ENCODE measurements at regions not wholly inside any gene's neighbourhood (a gene's known extent, or its start where the extent isn't known, plus 50 kb on each side); places are given as distances from the start of the nearest gene placed in this dataset.

GRCh38 chr4:188821500-188821899 lies 682.3 kb downstream of the TRIML1 start:
- TF ChIP-seq CTCF (IDR thresholded peaks at IDR 0.05; ENCODE audit: partially characterized antibody, unreplicated experiment): no peak
- DNase-seq: no peak
- Mint-ChIP-seq H3K4me3 (ENCODE audit: unreplicated experiment) (no peak overlapping the region), H3K4me1 (ENCODE audit: low read depth, unreplicated experiment) (no peaks in the 10 kb centered on the region), H3K27ac (ENCODE audit: unreplicated experiment) (no peak overlapping the region), H3K36me3 (ENCODE audit: unreplicated experiment) (no peaks in the 10 kb centered on the region), H3K27me3 (ENCODE audit: unreplicated experiment) (no peaks in the 10 kb centered on the region), H3K9me3 (ENCODE audit: unreplicated experiment) (no peaks in the 10 kb centered on the region)

GRCh38 chr4:188822698-188823097 lies 683.5 kb downstream of the TRIML1 start:
- H3K27me3 Mint-ChIP-seq (ENCODE audit: unreplicated experiment): no peaks in the 10 kb centered on the region
- H3K4me3 Mint-ChIP-seq (ENCODE audit: unreplicated experiment): no peak overlapping the region
- TF ChIP-seq CTCF (IDR thresholded peaks at IDR 0.05; ENCODE audit: partially characterized antibody, unreplicated experiment): no peak
- no peak for DNase-seq
- no peaks in the 10 kb centered on the region for H3K36me3 Mint-ChIP-seq (ENCODE audit: unreplicated experiment)
- no peak overlapping the region for H3K27ac Mint-ChIP-seq (ENCODE audit: unreplicated experiment)
- no peaks in the 10 kb centered on the region for H3K9me3 Mint-ChIP-seq (ENCODE audit: unreplicated experiment)
- no peaks in the 10 kb centered on the region for H3K4me1 Mint-ChIP-seq (ENCODE audit: low read depth, unreplicated experiment)

- no peak for TF ChIP-seq CTCF (IDR thresholded peaks at IDR 0.05; ENCODE audit: partially characterized antibody, unreplicated experiment)
- no peak for DNase-seq
- H3K27ac Mint-ChIP-seq (ENCODE audit: unreplicated experiment): no peak overlapping the region
- H3K36me3 Mint-ChIP-seq (ENCODE audit: unreplicated experiment): no peaks in the 10 kb centered on the region
- no peaks in the 10 kb centered on the region for H3K27me3 Mint-ChIP-seq (ENCODE audit: unreplicated experiment)
- no peaks in the 10 kb centered on the region for H3K4me1 Mint-ChIP-seq (ENCODE audit: low read depth, unreplicated experiment)
- H3K4me3 Mint-ChIP-seq (ENCODE audit: unreplicated experiment): no peak overlapping the region
- H3K9me3 Mint-ChIP-seq (ENCODE audit: unreplicated experiment): no peaks in the 10 kb centered on the region
These were observed 685.3 kb downstream of the TRIML1 start for GRCh38 chr4:188824553-188824952.

- no peak overlapping the region for H3K4me3 Mint-ChIP-seq (ENCODE audit: unreplicated experiment)
- H3K4me1 Mint-ChIP-seq (ENCODE audit: low read depth, unreplicated experiment): no peaks in the 10 kb centered on the region
- no peak for TF ChIP-seq CTCF (IDR thresholded peaks at IDR 0.05; ENCODE audit: partially characterized antibody, unreplicated experiment)
- no peak overlapping the region for H3K27ac Mint-ChIP-seq (ENCODE audit: unreplicated experiment)
- H3K36me3 Mint-ChIP-seq (ENCODE audit: unreplicated experiment): no peaks in the 10 kb centered on the region
- DNase-seq: no peak
- no peaks in the 10 kb centered on the region for H3K27me3 Mint-ChIP-seq (ENCODE audit: unreplicated experiment)
- no peaks in the 10 kb centered on the region for H3K9me3 Mint-ChIP-seq (ENCODE audit: unreplicated experiment)
These were observed 687.2 kb downstream of the TRIML1 start for GRCh38 chr4:188826393-188826792.

- Mint-ChIP-seq H3K4me1 (ENCODE audit: low read depth, unreplicated experiment) (no peaks in the 10 kb centered on the region), H3K27ac (ENCODE audit: unreplicated experiment) (no peak overlapping the region), H3K36me3 (ENCODE audit: unreplicated experiment) (no peaks in the 10 kb centered on the region), H3K9me3 (ENCODE audit: unreplicated experiment) (no peaks in the 10 kb centered on the region), H3K27me3 (ENCODE audit: unreplicated experiment) (no peaks in the 10 kb centered on the region), H3K4me3 (ENCODE audit: unreplicated experiment) (no peak overlapping the region)
- no peak for TF ChIP-seq CTCF (IDR thresholded peaks at IDR 0.05; ENCODE audit: partially characterized antibody, unreplicated experiment)
- no peak for DNase-seq
These were observed 700.5 kb downstream of the TRIML1 start for GRCh38 chr4:188839704-188840103.

All from glutamatergic neuron (in vitro differentiated cells).